ENCODE measurements at regions not wholly inside any gene's neighbourhood (a gene's known extent, or its start where the extent isn't known, plus 50 kb on each side); places are given as distances from the start of the nearest gene placed in this dataset.
A peak's percentile ranks its signal among the peaks of the same experiment; 100 is the strongest.

DNA sequence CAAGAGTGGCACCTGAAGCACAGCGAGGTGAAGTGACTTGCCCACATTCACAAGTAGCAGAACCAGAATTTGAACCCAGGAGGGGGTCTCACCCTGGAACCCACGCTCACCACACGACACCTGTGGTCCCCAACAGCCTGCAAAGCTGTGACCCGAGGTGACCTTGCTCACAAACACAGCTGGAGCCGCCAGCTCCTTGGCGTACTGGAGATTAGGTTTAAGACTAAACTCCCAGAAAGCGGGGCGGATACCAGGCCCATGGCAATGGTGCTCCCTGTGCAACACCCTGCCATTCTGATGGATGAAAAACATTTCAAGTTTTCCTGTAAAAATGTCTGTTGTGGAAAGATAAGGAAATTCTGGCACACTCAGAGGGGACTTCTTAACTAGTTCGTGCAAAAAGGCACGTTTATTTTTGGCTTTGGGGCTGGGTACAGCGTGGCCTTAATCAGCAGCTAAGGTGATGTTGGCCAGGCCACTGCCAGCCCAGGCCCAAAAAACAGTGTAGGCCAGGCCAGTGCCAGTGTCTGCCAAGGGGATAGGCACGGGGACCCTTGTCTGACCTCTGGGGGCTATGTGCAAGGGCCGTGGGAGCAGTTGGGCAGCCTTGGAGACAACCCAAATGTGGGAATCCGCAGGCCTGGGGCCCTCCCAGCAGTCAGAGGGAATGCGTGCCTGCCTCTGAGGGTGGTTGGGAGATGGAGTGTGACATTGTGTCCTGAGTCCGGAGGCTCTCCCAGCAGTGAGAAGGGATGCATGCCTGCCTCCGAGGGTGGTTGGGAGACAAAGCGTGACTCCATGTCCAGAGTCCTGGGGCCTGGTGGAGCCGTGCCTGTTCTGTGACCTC lies 185.0 kb upstream of the HS6ST1 start:
- TF ChIP-seq POLR2A (IDR thresholded peaks at IDR 0.05; ENCODE audit: low read depth, low read length) (no peak), GATA2 (IDR thresholded peaks at IDR 0.05; ENCODE audit: insufficient read depth, insufficient read length, low read depth, low read length) (no peak), JUN (IDR thresholded peaks at IDR 0.05; ENCODE audit: borderline replicate concordance, insufficient read depth, insufficient read length, low read depth) (no peak), MAX (IDR thresholded peaks at IDR 0.05; ENCODE audit: insufficient read depth, insufficient read length) (no peak), POLR2AphosphoS5 (IDR thresholded peaks at IDR 0.05; ENCODE audit: insufficient read depth, low read depth, low read length) (no peak), FOS (IDR thresholded peaks at IDR 0.05; ENCODE audit: borderline replicate concordance, insufficient read depth, low read length) (no peak), EZH2 (IDR thresholded peaks at IDR 0.05; ENCODE audit: borderline replicate concordance, low read depth, low read length, severe bottlenecking) (no peak), MYC (IDR thresholded peaks at IDR 0.05; ENCODE audit: low read depth, low read length) (no peak)
- TF ChIP-seq, protein P1, sequence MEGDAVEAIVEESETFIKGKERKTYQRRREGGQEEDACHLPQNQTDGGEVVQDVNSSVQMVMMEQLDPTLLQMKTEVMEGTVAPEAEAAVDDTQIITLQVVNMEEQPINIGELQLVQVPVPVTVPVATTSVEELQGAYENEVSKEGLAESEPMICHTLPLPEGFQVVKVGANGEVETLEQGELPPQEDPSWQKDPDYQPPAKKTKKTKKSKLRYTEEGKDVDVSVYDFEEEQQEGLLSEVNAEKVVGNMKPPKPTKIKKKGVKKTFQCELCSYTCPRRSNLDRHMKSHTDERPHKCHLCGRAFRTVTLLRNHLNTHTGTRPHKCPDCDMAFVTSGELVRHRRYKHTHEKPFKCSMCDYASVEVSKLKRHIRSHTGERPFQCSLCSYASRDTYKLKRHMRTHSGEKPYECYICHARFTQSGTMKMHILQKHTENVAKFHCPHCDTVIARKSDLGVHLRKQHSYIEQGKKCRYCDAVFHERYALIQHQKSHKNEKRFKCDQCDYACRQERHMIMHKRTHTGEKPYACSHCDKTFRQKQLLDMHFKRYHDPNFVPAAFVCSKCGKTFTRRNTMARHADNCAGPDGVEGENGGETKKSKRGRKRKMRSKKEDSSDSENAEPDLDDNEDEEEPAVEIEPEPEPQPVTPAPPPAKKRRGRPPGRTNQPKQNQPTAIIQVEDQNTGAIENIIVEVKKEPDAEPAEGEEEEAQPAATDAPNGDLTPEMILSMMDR (IDR thresholded peaks at IDR 0.05; ENCODE audit: extremely low read depth in 1 of 2, insufficient read depth in 1 of 2, low read depth in 1 of 2, low read length in 2 of 2), result no peak
- Histone ChIP-seq H3K9me3 (replicated peaks; ENCODE audit: control insufficient read depth, insufficient read depth, low read length) (no peaks in the 10 kb centered on the region), H3K27ac (ENCODE audit: insufficient read depth, low read depth, low read length) (no peak overlapping the region), H4K20me1 (replicated peaks; ENCODE audit: control insufficient read depth, extremely low read depth, insufficient read depth, low read length) (no peaks in the 10 kb centered on the region), H3K79me2 (ENCODE audit: control insufficient read depth, insufficient read depth, low read length) (no peaks in the 10 kb centered on the region), H2AFZ (ENCODE audit: low read depth, low read length) (no peak overlapping the region), H3K4me3 (replicated peaks in 1 of 3; ENCODE audit: insufficient read depth in 1 of 3, low read depth in 1 of 3, low read length in 3 of 3) (no peak overlapping the region), H3K27me3 (ENCODE audit: control insufficient read depth in 2 of 2, insufficient read depth in 2 of 2, low read length in 2 of 2) (no peaks in the 10 kb centered on the region), H3K4me2 (ENCODE audit: insufficient read depth, low read length) (no peak overlapping the region), H3K36me3 (ENCODE audit: control insufficient read depth in 2 of 2, extremely low read depth in 1 of 2, insufficient read depth in 2 of 2, low read length in 2 of 2) (no peaks in the 10 kb centered on the region), H3K9me1 (replicated peaks; ENCODE audit: control insufficient read depth, extremely low read depth, insufficient read depth, low read length) (no peaks in the 10 kb centered on the region), H3K9ac (replicated peaks; ENCODE audit: extremely low read depth, insufficient read depth, low read length) (no peak overlapping the region), H3K4me1 (ENCODE audit: control insufficient read depth, extremely low read depth, insufficient read depth, low read length) (no peaks in the 10 kb centered on the region)
- no TSS peak for BruUV-seq (replicated peaks)
- dilution Hi-C loops (cut with MboI; ENCODE audit: extremely low pct_ligation_motif_present, low sequenced_read_pairs) (no loop called here), intact Hi-C loops (cut with micrococcal nuclease) (no loop called here)
- ChIA-PET POLR2A (no interaction called here), CTCF (no interaction called here)
- FAIRE-seq (no peak), DNase-seq (ENCODE audit: low read depth, low spot score) (peak; percentile 32)
